NT2/D1 (cell line): ENCODE measurements at regions not wholly inside any gene's neighbourhood (a gene's known extent, or its start where the extent isn't known, plus 50 kb on each side); places are given as distances from the start of the nearest gene placed in this dataset.

Experiments used
- YY1 ChIP-seq: IDR thresholded peaks from 2 replicates; pipeline ENCODE4 v1.6.1; 2011; ENCODE audit not compliant: insufficient read length, insufficient read depth
- ZNF274 ChIP-seq: IDR thresholded peaks from 2 replicates; pipeline ENCODE4 v1.6.1; 2011; ENCODE audit warnings: mild to moderate bottlenecking, low read depth, low read length

GRCh38 chr4:135325264-135325663, 1123.7 kb upstream of the PABPC4L start:
- TF ChIP-seq ZNF274 = no peak
- no peak for TF ChIP-seq YY1
